NCI-H1436 treated with DMSO at 0.1 percent for 48 hours (cell line): ENCODE measurements at regions not wholly inside any gene's neighbourhood (a gene's known extent, or its start where the extent isn't known, plus 50 kb on each side); places are given as distances from the start of the nearest gene placed in this dataset.
"Not testable (repeated sequence)": the region's sequence is repeated elsewhere in the genome, so short reads cannot be mapped to it uniquely, and the experiment has no call there.

Experiments used
- DNase-seq: peaks from one replicate; lab custom pipeline; 2025; lab: John Stamatoyannopoulos, UW

GRCh38 chr2:198628596-198628995 lies 824.2 kb downstream of the PLCL1 start:
- DNase-seq = no peak

- no peak for DNase-seq
These were observed 818.8 kb downstream of the PLCL1 start for GRCh38 chr2:198622986-198623730.

DNA sequence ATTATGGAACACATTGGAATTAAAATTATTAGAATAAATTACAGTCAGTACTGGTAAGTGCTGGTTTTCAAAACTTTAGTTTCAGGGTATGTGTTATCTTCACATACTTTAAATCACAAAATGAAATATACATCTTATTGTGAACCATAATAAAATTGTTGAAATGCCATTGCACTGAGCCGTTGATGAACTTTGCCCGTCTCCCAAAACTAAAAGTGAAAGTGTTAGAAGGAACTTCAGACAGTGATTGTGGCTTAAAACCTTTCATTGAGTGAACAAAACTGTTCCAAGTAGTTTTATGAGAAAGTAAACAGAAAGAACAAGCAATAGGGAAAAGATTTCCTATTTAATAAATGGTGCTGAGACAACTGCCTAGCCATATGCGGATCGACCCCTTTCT lies 811.6 kb downstream of the PLCL1 start:
- no peak for DNase-seq

- no peak for DNase-seq
These were observed 806.8 kb downstream of the PLCL1 start for GRCh38 chr2:198611201-198611600.

GRCh38 chr2:198604599-198604998 lies 800.2 kb downstream of the PLCL1 start:
- no peak for DNase-seq

DNA sequence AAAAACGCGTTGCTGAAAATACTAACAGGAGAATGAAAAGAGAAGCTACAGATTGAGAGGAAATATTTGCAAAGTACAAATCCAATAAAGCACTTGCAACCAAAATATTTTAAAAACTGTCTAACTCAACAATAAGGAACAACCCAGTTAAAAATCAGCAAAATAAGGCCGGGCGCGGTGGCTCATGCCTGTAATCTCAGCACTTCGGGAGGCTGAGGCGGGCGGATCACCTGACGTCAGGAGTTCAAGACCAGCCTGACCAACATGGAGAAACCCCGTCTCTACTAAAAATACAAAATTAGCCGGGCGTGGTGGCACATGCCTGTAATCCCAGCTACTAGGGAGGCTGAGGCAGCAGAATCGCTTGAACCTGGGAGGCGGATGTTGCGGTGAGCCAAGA lies 798.6 kb downstream of the PLCL1 start:
- DNase-seq = not testable (repeated sequence)

GRCh38 chr2:198597648-198598047 lies 793.3 kb downstream of the PLCL1 start:
- no peak for DNase-seq

- no peak for DNase-seq
These were observed 792.6 kb downstream of the PLCL1 start for GRCh38 chr2:198596985-198597384.

GRCh38 chr2:198595721-198596120 lies 791.3 kb downstream of the PLCL1 start:
- DNase-seq = no peak

DNA sequence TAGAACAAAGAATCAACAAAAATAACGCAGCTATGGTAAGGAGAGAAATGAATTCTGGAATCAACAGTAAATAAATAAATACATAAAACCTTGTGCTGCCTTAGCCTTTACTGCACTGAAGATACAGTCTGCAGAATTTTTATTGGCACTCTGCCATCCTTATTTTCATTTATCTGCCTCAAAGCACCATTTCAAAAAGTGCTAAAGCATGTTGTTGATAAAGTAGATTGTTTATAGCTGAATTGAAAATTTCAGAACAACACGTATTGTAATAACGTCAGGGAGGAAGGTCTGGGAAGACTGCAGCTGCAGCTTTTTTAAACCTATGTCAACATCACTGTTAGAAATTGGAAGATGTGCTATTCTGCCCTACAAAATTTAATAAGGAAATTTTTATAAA lies 787.2 kb downstream of the PLCL1 start:
- no peak for DNase-seq

GRCh38 chr2:198587741-198588140 lies 783.3 kb downstream of the PLCL1 start:
- DNase-seq = no peak

DNA sequence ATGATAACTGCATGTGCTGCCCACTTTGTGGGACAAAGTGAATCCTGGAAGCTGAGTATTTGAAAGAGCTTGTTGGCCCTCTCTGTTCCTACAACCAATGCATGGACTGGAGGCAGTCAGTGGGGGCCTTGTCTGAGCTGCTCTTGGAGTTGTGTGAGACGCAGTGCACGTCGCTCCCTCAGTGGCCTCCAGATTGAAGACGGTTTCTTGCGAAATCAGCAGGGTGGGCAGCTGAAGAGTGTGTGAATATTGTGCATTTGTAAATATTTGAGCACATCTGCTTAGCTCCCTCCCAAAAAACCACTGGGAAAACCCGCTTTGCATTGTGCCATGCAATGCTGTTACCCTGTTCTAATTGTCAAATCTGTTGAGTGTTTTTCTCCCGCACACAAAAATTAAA lies 782.8 kb downstream of the PLCL1 start:
- no peak for DNase-seq

DNA sequence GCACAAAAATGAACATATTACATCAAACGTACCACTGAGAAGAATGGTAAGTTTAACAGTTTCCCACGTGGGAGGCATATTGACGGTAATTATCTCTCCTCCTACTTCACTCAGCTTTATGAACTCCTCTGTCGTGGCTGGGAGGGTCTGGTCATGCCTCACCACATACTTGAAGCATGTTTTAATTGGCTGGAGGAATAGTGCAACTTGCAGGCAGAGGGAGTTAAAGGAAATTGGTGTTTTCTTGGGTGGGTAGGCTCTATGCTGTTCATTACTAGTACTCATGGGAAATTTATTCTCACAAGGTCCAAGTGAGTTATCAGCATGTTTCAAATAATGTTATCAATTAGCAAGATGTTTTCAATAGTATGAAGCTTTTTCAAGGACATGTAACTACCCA lies 767.0 kb downstream of the PLCL1 start:
- no peak for DNase-seq

- no peak for DNase-seq
These were observed 753.8 kb downstream of the PLCL1 start for GRCh38 chr2:198558176-198558575.

DNA sequence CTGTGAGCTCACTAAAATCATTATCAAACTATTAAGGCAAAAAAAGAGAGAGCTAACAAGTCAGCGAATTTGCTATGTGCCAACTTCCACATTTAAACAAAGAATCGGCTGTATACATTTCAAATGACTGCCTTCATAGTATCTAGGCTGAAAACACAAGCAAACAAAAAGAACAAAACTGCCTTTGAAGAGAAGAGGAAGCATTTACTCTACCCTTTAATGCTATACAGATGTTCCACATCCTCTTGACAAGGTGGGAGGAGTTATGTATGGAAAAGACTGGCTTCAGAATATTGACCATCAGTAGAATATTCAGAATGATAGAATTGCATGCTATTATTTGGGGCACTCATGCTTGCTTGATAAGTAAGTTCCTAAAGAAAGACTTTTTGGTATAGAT lies 741.7 kb downstream of the PLCL1 start:
- DNase-seq = no peak

GRCh38 chr2:198545411-198545810 lies 741.0 kb downstream of the PLCL1 start:
- DNase-seq = no peak

DNA sequence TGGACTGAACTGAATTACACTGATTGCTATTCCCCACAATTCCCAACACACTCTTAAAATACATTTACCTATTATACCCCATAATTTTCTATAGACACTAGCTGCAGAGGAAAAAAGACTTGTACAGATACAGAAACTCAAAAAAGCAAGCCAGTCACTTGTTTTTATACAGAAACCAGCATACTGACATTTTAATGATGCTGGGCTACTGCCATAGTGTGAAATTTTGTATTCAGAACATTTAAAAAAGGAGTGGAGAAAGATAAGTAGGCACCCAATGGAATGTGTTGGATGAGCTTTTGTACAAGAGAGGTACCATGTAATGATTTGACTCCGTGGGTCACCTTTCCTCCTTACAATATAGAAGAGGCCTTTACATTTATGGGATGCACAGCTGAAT lies 740.1 kb downstream of the PLCL1 start:
- DNase-seq = no peak

DNA sequence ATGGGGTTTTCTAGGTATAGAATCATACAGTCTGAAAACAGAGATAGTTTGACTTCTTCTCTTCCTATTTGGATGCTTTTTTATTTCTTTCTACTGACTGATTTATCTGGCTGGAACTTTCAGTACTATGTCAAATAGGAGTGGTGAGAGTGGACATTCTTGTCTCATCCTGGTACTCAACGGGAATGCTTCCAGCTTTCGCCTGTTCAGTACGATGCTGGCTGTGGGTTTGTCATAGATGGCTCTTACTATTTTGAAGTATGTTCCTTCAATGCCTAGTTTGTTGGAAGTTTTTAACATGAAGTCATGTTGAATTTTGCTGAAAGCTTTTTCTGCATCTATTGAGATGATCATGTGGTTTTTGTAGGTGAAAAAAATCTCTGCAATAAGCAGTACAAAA lies 730.4 kb downstream of the PLCL1 start:
- no peak for DNase-seq

DNA sequence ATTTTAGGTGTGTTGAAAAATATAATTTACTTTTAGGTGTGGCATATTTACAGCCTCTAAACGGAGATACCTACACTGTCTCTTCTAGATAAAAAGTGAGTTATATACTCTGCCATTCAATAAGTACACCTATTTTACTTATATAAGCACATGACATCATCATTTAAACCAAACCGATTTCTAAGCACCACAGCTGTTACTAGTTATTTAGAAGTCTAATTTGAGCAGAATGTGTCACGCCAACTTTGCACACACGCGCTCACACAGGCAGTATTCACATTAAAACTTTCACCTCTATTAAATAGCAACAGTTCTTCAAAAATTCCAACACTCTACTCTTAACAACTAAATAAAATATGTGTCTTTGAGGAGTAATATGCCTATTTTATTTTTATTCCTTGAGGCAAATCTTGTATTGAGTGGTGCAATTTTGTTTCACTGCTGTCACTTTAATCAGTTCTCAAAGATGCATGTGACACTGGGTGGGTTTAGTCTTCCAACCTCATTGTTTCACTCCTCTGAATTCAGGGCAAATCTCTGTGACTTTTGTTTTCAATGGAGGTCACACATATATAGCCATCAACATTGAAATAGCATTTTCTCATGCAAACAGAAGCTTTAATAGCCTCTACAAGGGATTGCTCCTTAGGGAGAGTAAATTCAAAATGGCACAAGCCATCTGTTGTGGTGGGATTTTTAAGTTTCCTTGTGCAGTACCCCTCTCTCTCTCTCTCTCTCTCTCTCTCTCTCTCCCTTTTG lies 721.0 kb downstream of the PLCL1 start:
- DNase-seq = no peak

DNA sequence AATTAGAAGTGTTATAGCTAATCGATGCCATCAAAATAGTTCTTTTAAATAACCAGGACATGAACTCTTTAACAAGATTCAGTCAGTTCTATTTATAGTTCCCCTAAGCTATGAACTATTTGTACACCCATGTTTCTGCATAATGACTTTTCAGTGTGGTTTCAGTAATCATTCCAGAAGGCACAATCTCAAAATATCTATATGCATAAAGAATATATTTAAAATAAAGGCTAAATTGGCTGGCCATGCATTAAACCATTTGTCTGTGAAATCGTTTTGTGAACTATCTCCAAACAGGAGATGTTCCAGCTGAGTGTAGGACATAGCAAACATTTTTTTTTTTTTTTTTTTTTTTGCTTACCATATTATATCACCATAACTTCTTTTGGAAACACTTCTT lies 719.3 kb downstream of the PLCL1 start:
- DNase-seq = no peak

GRCh38 chr2:198518935-198519334 lies 714.5 kb downstream of the PLCL1 start:
- no peak for DNase-seq

GRCh38 chr2:198517976-198518375 lies 713.6 kb downstream of the PLCL1 start:
- no peak for DNase-seq

- not testable (repeated sequence) for DNase-seq
These were observed 704.2 kb downstream of the PLCL1 start for GRCh38 chr2:198508610-198509009.

- no peak for DNase-seq
These were observed 695.1 kb downstream of the PLCL1 start for GRCh38 chr2:198499539-198499938.
